Endometrium (tissue), 2 donors: ENCODE measurements at regions not wholly inside any gene's neighbourhood (a gene's known extent, or its start where the extent isn't known, plus 50 kb on each side); places are given as distances from the start of the nearest gene placed in this dataset.
"Not testable (repeated sequence)": the region's sequence is repeated elsewhere in the genome, so short reads cannot be mapped to it uniquely, and the experiment has no call there.

Experiments used
- FAIRE-seq: peaks from 2 replicates; lab custom pipeline; 2012; peaks lifted over from hg19 to GRCh38; lab: Jason Lieb, UNC
- donor health status: control.
- donor health status: control.

DNA sequence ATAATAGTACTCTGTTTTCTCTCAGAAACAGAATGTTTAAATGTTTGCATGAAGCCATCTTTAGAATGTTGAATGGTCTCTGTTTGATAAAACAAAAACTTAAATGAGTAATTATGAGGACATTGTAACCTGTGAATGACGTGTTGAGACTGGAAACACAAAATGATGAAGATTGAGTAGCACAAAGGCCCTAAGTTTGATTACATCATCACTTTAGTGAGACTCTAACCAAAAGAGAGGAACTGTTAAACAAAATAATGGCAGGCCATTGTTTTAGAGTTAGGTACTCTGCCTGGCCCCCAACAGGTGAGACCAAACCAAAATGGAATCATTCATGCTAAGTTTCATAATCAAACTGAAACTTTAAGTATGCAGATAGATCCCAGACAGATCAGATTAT, 1561.7 kb upstream of the SLC39A10 start:
- FAIRE-seq: no peak

DNA sequence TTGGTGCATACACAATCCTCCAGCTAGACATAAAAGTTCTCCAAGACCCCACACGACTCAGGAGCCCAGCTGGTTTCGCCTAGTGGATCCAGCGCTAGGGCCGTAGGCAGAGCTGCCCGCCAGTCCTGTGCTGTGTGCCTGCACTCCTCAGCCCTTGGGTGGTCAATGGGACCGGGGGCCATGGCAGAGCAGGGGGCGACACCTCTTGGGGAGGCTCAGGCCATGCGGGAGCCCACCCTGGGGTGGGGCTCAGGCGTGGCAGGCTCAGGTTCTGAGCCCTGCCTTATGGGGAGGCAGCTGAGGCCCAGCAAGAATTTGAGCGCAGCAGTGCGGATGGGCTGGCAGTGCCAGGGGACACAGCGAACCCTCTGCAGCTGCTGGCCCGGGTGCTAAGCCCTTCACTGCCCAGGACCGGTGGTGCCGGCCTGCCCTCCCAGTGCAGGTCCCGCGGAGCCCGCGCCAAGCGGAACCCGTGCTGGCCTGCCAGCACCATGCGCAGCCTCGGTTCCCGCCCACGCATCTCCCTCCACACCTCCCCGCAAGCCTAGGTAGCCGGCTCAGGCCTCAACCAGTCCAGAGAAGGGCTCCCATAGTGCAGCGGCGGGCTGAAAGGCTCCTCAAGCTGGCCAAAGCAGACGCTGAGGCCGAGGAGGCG, 1566.6 kb upstream of the SLC39A10 start:
- FAIRE-seq: no peak

DNA sequence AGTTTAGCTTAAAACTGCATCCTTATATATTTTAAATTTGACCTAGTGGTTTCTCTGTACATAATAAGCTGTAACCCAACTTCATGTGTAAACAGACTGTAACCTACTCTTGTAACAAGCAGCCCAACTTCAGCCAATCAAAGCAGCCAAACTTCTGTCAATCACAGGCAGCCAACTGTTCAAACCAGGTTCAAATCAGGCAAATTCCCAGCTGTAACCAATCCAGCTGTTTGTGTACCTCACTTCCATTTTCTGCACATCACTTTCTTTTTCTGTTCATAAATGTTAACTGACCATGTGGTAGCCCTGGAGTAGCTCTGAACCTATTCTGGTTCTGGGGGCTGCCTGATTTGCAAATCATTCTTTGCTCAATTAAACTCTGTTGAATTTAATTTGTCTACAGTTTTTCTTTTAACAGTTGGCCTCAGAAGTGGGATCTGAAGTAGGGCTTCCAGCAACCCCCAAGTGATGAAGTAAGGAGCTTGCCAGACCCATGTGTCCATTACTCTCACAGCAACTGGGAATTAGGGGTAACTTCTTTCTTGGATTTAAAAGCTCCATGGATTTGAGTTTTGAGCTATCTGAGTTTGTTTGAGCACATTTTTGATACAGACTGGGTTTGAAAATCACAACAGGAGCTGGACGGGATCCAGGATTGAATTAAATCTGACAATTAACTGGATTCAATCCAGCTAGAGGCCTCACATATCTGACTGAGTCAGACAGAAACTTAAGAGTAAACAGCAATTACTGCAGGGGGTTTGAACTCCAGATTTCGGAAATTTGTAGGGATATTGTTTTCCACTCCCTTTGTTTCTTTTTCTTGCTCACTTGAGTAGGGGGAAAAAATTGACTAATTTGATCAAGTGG, 1569.7 kb upstream of the SLC39A10 start:
- FAIRE-seq: no peak

DNA sequence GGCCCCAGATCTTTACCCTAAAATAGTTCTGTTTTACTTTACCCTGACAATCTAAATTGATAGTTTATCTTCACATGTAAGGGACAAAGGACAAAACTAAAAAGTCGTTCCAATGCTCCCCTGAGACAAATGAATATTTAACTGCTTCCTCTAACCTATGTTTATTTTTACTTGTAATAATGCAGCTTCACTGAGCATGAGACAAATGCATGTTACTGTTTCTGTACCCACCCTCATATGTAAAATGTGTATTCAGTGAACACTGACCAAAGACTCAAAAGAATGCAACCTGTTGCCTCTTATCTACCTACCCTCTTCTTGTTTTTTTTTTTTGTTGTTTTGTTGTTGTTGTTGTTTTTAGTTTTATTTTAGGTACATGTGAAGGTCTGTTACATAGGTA, 1570.9 kb upstream of the SLC39A10 start:
- FAIRE-seq: no peak

DNA sequence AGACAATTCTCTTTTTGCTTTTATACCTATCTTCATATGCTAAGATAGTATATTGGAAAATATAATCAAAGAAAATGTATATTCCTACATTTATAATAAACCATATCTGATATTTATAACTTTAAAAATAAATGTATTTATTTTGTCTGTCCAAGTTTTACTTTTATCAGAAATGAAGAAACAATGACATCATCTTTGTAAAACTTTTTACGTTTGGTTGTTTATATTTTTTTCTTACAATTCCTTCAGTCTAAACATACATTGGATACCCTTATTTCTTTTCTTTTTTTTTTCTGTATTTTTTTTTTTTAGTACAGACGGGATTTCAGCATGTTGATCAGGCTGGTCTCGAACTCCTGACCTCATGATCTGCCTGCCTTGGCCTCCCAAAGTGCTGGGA, 1577.0 kb upstream of the SLC39A10 start:
- FAIRE-seq: peak; percentile 72

- no peak for FAIRE-seq
These were observed 1579.7 kb upstream of the SLC39A10 start for GRCh38 chr2:194077366-194077765.

DNA sequence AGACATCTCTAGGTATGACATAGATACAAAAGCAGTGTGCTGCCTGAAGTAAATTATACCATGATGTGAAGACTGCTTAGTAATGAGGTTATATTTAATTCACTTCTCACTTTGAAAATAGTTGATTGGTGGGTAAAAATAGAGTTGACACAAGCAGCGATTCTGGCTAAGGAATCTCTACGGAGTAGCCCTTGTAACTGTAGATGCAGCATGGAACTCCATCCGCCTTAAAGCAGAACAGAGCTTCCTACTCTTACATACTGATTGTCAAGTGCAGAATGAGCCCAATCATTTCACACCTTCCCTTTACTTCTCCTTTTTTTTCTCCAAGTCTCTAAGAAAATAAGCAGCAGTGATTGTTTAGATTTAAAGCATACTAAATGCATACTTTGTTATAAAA, 1594.6 kb upstream of the SLC39A10 start:
- no peak for FAIRE-seq

- no peak for FAIRE-seq
These were observed 1596.8 kb upstream of the SLC39A10 start for GRCh38 chr2:194060269-194060668.

DNA sequence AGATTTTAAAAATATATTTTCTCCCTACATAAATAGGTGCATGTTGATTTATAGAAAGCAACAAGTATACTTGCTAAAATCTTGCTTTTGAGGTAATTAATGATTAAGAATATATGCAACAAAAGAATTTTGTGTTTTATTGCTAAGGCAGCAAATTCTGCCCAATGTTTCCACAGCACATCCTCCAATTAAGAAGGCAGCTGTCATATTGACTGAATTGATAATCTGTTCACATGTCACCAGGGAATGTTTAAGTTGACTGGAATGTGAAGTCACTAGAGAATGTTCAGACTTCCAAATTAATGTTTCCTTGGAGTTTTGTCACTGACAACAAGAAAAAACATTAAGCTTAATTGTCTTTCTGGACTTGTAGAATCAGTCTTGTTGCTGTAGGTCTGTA, 1602.7 kb upstream of the SLC39A10 start:
- no peak for FAIRE-seq

DNA sequence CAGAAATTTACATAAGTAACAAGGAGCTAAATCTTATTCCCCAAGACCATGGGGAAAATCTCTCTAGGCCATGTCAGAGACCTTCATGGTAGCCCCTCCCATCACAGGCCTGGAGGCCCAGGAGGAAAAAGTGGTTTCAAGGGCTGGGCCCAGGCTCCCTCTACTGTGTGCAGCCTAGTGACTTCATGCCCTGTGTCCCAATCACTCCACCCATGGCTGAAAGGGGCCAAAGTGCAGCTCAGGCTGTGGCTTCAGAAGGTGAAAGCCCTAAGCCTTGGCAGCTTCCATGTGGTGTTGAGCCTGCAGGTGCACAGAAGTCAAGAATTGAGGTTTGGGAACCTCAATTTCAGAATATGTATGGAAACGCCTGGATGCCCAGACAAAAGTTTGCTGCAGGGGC, 1612.7 kb upstream of the SLC39A10 start:
- FAIRE-seq: no peak

GRCh38 chr2:194021130-194021529, 1635.9 kb upstream of the SLC39A10 start:
- FAIRE-seq: not testable (repeated sequence)

- no peak for FAIRE-seq
These were observed 1636.9 kb upstream of the SLC39A10 start for GRCh38 chr2:194020155-194020554.

DNA sequence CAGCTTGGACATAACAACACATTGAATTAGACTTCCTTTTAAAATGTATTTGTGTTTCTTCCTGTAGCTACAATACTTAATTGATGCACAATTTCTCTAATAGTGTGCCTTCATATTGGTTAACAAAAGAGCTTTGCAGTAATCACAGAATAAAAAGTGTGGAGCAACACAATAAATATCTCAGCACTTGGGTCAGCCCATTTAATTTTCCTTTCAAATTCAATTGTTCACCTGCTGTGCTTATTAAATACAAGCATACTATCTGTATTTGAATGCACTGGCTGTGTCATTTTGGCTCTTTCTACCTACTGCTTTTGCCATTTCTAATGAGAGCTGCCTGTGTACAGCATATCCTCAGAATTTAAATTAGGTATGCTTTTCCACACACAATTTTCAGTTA, 1641.3 kb upstream of the SLC39A10 start:
- no peak for FAIRE-seq

GRCh38 chr2:194014639-194015038, 1642.4 kb upstream of the SLC39A10 start:
- no peak for FAIRE-seq

DNA sequence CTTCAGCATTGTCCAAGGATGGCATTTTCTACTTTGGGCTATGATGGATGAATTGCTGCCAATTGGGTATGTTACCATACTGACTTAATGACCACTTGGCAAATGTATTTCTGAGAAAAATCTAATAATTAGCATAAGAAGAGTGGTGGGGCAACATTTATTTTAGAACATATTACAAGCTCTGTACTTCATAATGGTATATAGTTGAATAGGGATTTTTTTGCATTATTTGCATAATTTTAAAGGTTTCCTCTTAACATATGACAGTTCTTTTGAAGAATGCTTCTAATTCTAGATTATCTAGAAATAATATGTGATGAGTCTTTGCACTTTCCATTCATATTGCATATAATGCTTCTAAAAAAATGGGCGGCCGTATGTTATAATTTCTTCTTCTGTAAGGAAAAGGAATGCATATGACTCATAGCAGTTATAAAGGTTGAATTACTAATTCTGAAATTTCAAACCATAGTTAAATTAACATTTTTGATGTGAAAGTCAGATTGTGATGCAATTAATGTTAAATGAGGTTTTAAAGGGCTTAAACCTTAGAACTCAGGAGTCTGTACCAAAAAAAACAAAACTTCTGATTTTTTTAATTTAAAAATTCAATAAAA, 1652.3 kb upstream of the SLC39A10 start:
- FAIRE-seq: no peak

- FAIRE-seq: no peak
These were observed 1653.1 kb upstream of the SLC39A10 start for GRCh38 chr2:194003911-194004310.

GRCh38 chr2:194002699-194003368, 1654.2 kb upstream of the SLC39A10 start:
- FAIRE-seq: no peak

DNA sequence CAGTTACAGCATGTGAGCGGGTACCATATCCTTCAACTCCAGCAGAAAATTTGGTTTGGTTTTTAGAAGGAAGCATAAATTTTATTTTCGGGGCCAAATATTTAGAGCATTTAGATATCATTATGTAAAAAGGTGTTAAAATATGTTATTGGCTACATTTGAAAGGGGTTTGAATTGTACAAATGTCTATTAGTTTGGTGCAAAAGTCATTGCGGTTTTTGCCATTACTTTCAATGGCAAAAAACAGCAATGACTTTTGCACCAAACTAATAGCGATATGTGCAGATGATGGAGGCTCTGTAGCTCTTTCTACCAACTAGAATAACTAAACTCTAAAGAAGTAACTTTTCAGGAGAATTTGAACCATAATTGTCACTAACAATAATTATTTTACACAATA, 1666.2 kb upstream of the SLC39A10 start:
- no peak for FAIRE-seq

DNA sequence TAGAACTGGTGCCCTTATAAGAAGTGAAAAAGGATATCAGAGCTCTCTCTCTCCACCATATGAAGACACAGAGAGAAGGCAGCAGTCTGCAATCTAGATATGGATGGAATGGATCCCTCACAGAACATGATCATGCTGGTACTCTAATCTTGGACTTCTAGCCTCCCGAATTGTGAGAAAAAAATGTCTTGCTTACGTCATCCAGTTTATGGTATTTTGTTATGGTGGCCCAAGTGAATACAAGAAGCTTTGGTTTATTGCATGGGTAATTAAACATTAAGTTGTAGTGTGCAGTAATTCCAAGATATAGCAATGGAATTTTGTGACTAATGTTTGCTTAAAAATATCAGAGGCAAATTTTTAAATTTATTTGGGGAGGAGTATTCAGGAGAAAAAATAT, 1667.4 kb upstream of the SLC39A10 start:
- FAIRE-seq: no peak

GRCh38 chr2:193988784-193989183, 1668.2 kb upstream of the SLC39A10 start:
- no peak for FAIRE-seq

DNA sequence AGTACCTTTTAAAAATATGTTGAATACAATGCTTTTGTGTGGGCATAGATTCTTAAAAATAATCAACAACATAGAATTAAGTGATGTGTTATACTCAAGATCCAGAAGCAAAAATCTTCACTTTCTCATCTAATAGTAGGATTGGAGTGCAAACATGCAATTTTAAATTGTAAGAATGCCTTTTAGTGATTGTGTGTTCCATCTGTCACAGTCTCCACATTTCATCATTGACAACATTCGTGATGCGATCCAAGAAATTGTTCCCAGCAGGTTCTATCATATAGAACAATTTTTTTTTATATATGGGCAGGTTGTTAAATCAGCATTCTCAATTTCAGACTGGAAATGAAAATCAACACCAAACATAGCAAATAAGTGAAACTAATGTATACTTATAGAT, 1671.8 kb upstream of the SLC39A10 start:
- no peak for FAIRE-seq

GRCh38 chr2:193980599-193980998, 1676.4 kb upstream of the SLC39A10 start:
- no peak for FAIRE-seq

GRCh38 chr2:193973781-193974180, 1683.2 kb upstream of the SLC39A10 start:
- FAIRE-seq: no peak
